ENCODE measurements at regions not wholly inside any gene's neighbourhood (a gene's known extent, or its start where the extent isn't known, plus 50 kb on each side); places are given as distances from the start of the nearest gene placed in this dataset.

DNA sequence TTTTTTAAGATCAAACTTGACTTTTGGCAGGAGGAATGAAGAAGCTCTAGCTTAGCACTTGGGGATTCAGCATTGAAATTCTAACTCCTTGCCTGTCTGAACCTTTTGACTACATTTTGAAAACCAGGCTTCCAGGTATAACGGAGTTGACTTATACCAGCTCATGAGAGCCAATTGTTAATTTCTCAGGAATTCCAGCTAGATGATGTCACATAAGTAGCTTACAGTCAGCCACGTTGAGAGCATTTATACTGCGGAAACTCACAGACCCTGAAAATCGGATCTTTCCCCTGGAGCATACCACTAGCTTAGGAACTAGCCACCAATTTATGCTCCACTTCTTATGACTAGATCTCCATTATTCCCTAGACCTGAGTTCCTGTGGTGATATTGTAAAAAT lies 321.4 kb upstream of the DPH6 start:
- H4K20me1 ChIP-seq (ENCODE audit: insufficient read depth): no peaks in the 10 kb centered on the region
- no peaks in the 10 kb centered on the region for H3K4me1 ChIP-seq (replicated peaks; ENCODE audit: insufficient read depth)
- no peak for DNase-seq
- no peaks in the 10 kb centered on the region for H3K9me3 ChIP-seq (ENCODE audit: insufficient read depth, low read depth)
- H3F3A ChIP-seq (ENCODE audit: insufficient read depth, low read depth): no peaks in the 10 kb centered on the region
- no TSS peak for BruUV-seq (replicated peaks)
- ChIA-PET CTCF (no interaction called here), POLR2A (ENCODE audit: unreplicated experiment) (no interaction called here)
- H2AFZ ChIP-seq: no peak overlapping the region
- H3K4me2 ChIP-seq: no peak overlapping the region
- no peaks in the 10 kb centered on the region for H3K9me2 ChIP-seq (ENCODE audit: insufficient read depth)
- TF ChIP-seq, protein P1, sequence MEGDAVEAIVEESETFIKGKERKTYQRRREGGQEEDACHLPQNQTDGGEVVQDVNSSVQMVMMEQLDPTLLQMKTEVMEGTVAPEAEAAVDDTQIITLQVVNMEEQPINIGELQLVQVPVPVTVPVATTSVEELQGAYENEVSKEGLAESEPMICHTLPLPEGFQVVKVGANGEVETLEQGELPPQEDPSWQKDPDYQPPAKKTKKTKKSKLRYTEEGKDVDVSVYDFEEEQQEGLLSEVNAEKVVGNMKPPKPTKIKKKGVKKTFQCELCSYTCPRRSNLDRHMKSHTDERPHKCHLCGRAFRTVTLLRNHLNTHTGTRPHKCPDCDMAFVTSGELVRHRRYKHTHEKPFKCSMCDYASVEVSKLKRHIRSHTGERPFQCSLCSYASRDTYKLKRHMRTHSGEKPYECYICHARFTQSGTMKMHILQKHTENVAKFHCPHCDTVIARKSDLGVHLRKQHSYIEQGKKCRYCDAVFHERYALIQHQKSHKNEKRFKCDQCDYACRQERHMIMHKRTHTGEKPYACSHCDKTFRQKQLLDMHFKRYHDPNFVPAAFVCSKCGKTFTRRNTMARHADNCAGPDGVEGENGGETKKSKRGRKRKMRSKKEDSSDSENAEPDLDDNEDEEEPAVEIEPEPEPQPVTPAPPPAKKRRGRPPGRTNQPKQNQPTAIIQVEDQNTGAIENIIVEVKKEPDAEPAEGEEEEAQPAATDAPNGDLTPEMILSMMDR (conservative IDR thresholded peaks at IDR 0.05): no peak
- no peak overlapping the region for H3K27ac ChIP-seq
- H3K36me3 ChIP-seq (ENCODE audit: low read depth): no peaks in the 10 kb centered on the region
- H3K27me3 ChIP-seq (ENCODE audit: insufficient read depth, low read depth): no peaks in the 10 kb centered on the region
- H3K4me3 ChIP-seq: no peak overlapping the region
- H3K79me2 ChIP-seq (ENCODE audit: low read depth): no peaks in the 10 kb centered on the region
- intact Hi-C loops (cut with micrococcal nuclease; ENCODE audit: unreplicated experiment): no loop called here

GRCh38 chr15:35871282-35871681 lies 325.3 kb upstream of the DPH6 start:
- no peaks in the 10 kb centered on the region for H3K79me2 ChIP-seq (ENCODE audit: low read depth)
- H3K36me3 ChIP-seq (ENCODE audit: low read depth): no peaks in the 10 kb centered on the region
- no peak overlapping the region for H3K4me2 ChIP-seq
- TF ChIP-seq, protein P1 (conservative IDR thresholded peaks at IDR 0.05): no peak
- no peak for TF ChIP-seq EZH2 (IDR thresholded peaks at IDR 0.05; ENCODE audit: low read depth)
- H3K27me3 ChIP-seq (ENCODE audit: insufficient read depth, low read depth): no peaks in the 10 kb centered on the region
- intact Hi-C loops (cut with micrococcal nuclease; ENCODE audit: unreplicated experiment): no loop called here
- peaks cover 9% of the 10 kb centered on the region; the same call in 1 of the 2 replicates for H3K4me1 ChIP-seq (replicated peaks; ENCODE audit: insufficient read depth)
- H2AFZ ChIP-seq: no peak overlapping the region
- H3K9me2 ChIP-seq (ENCODE audit: insufficient read depth): no peaks in the 10 kb centered on the region
- DNase-seq: no peak
- no peaks in the 10 kb centered on the region; the same call in 1 of the 2 replicates for H3K9me3 ChIP-seq (ENCODE audit: insufficient read depth, low read depth)
- no peaks in the 10 kb centered on the region for H4K20me1 ChIP-seq (ENCODE audit: insufficient read depth)
- no peak overlapping the region for H3K4me3 ChIP-seq
- 0 out of 2 replicates have a peak, but pooled peaks cover 5% of the 10 kb centered on the region for H3F3A ChIP-seq (ENCODE audit: insufficient read depth, low read depth)
- ChIA-PET POLR2A (ENCODE audit: unreplicated experiment) (no interaction called here), CTCF (no interaction called here)
- BruUV-seq (replicated peaks): no TSS peak
- H3K27ac ChIP-seq: no peak overlapping the region

- CTCF ChIA-PET: no interaction called here
These were observed 325.8 kb upstream of the DPH6 start for GRCh38 chr15:35871812-35872211.

More at GRCh38 chr15:35871812-35872211, 325.8 kb upstream of the DPH6 start:
- H2AFZ ChIP-seq: no peak overlapping the region
- BruUV-seq (replicated peaks): no TSS peak
- no peaks in the 10 kb centered on the region; the same call in 1 of the 2 replicates for H3K9me3 ChIP-seq (ENCODE audit: insufficient read depth, low read depth)
- POLR2A ChIA-PET (ENCODE audit: unreplicated experiment): no interaction called here
- no peaks in the 10 kb centered on the region for H3K27me3 ChIP-seq (ENCODE audit: insufficient read depth, low read depth)
- H3K36me3 ChIP-seq (ENCODE audit: low read depth): no peaks in the 10 kb centered on the region
- no peak for DNase-seq
- H3K27ac ChIP-seq: no peak overlapping the region
- H4K20me1 ChIP-seq (ENCODE audit: insufficient read depth): no peaks in the 10 kb centered on the region
- TF ChIP-seq EZH2 (IDR thresholded peaks at IDR 0.05; ENCODE audit: low read depth): no peak
- TF ChIP-seq, protein P1 (conservative IDR thresholded peaks at IDR 0.05): no peak
- H3K9me2 ChIP-seq (ENCODE audit: insufficient read depth): no peaks in the 10 kb centered on the region
- intact Hi-C loops (cut with micrococcal nuclease; ENCODE audit: unreplicated experiment): no loop called here
- H3K79me2 ChIP-seq (ENCODE audit: low read depth): no peaks in the 10 kb centered on the region
- 0 out of 2 replicates have a peak, but pooled peaks cover 5% of the 10 kb centered on the region for H3F3A ChIP-seq (ENCODE audit: insufficient read depth, low read depth)
- H3K4me3 ChIP-seq: no peak overlapping the region
- H3K4me1 ChIP-seq (replicated peaks; ENCODE audit: insufficient read depth): peaks cover 9% of the 10 kb centered on the region; the same call in 1 of the 2 replicates
- no peak overlapping the region for H3K4me2 ChIP-seq

Measured in PC-9 (cell line).